ENCODE measurements at regions not wholly inside any gene's neighbourhood (a gene's known extent, or its start where the extent isn't known, plus 50 kb on each side); places are given as distances from the start of the nearest gene placed in this dataset.

DNA sequence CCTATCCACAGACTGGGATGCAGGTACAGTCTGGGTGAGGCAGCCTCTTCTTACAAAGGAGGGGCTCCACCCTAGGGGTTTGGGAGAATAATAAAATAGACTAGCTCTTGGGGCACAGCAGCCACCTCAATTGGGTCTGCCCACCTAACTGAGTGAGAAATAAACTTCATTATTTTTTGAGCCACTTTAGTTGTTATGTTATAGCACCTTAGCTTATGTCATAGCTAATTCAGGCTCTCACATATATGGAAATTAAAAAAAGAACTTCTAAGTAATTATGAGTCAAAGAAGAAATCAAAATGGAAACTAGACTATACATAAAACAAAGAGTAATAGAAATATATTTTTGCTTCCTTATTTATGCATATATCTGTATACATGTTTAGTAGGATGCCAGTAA is 318.5 kb upstream of the B3GALT2 start:
- DNase-seq, result no peak

DNA sequence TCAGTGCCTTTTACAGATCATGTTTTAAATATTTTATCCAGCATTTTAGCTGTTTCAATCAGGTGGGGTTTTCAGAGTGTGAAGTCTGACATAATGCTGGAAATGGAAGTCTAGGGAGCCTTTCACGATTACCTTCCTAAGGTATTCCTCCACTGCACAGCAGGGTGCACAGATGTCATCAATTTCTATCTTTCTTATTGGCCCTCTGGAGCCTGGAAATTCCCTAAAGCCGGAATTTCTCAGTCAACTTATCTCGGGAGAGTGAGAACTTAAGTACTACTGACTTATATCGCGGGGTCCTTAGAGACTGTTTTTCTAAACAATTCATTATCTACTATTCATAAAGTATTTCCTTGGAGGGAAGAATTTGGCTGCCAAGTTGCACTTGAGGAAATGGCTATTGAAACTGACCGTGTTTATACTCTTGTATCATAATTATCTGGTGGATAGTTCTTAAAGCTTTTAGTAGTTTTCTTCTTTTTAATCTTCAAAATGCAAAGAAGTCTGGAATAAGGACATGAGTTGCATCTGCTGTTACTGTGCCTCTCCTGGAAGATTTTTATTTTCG is 311.8 kb upstream of the B3GALT2 start:
- DNase-seq, result no peak

DNA sequence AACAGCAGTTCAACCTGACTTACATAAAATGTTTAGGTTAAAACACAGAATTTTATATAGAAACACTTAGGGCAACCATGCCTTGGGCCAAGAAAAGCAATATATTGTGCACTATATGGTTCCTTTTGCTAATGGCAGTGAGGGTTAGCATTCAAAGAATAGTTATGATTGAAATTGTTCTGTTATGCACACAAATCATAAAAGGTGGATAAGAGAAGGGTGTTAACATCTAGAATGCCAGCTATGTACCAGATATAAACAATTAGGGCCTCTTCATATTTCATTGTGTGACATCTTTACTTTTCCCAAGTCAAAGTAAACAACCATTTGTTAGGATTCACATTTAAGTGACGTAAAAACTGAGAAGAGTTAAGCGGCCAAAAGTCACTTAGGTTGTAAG is 308.0 kb upstream of the B3GALT2 start:
- no peak for DNase-seq

DNA sequence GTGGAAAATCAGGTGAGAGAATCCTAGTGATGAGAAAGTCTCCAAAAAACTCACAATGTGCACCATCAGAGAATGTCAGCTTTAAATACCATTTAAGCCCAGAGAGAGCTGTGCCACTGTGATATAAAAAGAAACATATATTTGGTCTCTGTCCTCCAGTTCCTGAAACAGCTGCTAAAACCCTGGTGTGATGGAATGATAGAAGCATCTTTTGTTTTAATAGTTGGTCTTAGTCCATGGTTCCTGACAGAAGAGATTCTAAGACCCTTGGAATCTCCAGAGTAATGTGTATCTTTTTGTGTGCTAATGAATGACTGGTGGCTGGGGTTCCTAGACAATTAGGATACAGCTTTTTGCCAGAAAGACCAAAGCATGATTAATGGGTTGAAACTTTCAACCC is 302.8 kb upstream of the B3GALT2 start:
- no peak for DNase-seq

DNA sequence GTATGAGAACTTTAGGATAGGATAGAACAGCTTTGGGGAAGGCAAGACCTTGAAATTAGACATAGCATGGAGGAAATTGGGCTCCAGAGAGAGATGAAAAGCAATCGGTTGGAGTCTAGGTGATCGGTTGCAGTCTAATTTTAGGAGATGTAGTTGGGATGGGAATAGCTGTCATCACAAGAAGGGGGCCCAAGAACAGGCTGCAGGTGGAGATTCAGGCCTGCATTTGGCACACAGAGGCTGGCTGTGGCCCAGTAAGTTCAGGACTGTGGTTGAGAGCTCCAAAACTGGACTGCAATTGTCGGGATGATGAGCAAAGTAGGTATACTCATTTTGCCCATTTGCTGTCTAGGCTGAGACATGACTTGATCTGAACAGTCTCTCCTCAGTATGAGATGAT is 301.3 kb upstream of the B3GALT2 start:
- no peak for DNase-seq

DNA sequence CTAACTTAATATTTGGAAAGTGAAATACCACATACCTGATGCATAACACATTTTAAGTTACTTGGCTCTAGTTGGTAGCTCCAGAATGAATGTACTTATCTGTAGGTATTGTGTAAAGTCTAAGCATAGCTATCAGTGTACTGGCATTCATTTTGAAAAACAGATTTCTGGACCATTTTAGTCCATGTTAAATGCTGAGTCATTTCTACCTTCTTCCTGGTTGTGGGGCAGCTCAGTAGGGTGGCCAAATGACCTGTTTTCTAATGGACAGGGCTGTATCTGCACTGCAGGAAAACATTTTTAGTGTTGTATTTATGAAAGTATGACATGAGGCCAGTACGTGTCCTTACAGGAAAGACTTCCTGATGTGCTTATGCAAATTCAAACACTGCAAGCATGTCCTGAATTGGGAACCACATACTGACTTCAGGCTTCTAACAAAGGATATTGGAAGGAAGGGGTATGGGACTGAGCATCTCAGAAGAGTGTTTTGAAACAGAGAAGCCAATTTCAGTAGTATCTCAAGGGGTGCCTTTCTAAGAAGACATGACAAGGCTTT is 300.3 kb upstream of the B3GALT2 start:
- DNase-seq, result no peak

DNA sequence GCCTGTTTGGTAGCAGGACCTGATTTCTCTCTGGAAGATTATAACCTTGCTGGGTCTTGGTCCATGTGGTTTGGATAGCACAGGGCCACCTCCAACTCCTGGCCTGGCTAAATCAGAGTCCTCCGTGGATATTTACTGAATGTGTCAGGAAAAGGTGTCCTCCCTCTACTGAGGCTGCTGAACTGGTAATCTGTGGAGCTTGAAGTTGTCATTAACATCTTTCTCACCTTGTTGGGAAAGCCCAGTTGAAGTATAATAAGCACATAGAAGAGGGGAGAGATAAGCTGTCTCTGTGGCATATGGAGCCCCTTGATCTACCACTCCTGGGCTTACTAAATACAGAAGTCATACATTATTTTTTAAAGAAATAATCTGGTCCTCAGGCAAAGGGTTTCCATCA is 294.3 kb upstream of the B3GALT2 start:
- DNase-seq, result no peak

DNA sequence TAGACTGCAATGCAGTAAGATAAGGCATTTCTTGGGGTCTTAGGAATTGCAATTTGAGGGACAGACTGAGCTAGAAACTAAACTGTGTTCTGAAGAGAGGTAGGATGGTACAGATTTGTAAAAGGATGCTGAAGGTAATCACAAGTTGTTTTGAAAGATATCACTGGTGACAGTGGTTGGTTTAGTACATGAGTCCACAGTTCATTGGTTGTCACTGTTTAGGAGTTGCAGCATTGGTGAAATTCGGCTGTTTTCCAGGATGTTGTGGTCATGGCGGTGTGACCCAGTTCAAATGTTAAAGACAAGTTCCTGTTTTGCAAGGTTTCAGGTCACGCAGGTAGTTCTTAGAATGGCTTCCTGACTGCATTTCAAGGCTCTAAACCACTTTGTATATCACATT is 292.8 kb upstream of the B3GALT2 start:
- DNase-seq, result no peak

DNA sequence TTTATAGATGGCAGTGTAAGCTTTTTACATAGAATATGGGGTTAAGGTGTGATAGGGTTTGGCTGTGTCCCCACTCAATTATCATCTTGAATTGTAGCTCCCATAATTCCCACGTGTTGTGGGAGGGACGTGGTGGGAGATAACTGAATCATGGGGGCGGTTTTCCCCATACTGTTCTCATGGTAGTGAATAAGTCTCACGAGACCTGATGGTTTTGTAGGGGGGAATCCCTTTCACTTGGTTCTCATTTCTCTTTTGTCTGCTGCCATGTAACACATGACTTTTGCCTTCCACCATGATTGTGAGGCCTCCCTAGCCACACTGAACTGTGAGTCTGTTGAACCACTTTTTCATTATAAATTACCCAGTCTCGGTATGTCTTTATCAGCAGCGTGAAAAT is 290.3 kb upstream of the B3GALT2 start:
- no peak for DNase-seq

DNA sequence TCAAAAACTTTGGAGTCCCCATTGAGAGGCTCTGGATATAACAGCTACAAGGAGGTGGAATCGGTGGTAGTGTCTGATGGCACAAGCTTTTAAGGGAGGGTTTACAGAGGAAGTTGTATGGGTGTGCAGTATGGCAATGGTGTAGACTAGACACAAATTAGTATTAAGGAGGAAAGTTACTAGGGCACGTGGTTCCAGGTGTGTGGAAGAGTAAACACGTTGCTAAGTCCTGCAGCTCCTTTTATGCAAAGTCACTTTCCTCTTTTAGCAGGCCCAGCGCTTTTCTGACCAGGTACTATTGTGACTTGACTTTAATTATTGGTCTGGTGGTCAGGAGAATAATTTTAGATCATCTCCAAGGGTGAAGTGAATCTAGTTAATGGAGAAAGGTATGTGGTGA is 287.5 kb upstream of the B3GALT2 start:
- no peak for DNase-seq

DNA sequence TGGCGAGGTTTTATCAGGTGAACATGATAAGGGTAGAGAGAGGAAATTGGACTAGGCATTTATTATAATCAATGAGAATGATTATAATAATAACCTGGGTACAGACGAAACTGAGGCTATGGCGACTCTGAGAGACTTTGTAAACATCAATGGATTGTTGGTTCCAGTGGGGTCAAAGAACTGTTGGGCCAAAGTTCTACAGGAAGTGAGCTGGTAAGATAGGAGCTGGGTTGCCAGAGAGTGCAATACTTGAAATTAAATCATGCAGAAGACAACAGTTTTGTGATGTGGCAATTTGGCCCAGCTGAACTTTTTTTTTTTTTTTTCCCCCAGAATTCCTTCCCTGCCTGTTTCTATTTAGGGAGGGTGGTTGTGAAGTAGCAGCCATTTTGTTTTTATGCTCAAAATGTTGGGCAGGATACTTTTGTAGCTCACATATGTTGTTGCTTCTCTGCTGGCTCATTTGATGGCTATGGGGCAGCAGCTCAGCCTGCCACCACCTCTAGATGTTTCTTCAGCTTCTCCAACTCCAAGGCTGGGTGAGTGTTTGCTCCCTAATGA is 286.5 kb upstream of the B3GALT2 start:
- DNase-seq, result no peak

DNA sequence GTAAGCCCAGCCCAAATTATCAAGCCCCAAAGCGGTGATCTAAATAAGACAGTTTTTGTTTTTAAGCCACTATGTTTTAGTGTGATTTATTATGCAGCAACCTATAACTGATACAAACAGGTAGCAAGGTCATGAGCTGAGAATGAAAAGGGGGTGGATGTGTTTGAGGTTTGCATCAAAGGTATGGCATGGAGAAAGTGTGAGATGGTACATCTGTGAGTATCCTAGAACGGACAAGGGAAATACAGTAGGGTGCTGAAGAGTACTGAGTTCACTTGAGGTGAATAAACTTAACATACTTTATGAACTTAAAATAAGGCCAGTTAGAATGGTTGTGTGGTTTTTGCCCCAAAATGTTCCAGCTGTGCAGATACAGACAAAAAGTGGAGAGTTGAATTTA is 286.0 kb upstream of the B3GALT2 start:
- DNase-seq, result no peak

DNA sequence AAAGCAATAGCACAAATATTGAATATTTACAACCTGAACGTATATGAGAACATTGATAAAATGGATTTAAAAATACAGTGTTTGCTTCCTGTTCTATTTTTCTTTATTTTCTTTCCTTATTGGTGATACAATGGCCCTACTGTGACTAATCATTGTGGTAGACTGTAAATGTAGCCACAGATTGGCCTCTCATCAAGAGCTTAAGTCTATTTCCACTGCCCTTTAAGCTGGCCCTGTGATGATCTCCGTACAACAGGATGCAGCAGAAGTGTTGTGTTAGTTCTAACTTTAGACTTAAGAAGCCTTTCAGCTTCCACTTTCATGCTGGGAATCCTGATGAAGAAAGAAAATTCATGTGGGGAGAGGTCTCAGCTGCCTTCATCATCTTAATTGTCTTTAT is 285.6 kb upstream of the B3GALT2 start:
- DNase-seq, result no peak

DNA sequence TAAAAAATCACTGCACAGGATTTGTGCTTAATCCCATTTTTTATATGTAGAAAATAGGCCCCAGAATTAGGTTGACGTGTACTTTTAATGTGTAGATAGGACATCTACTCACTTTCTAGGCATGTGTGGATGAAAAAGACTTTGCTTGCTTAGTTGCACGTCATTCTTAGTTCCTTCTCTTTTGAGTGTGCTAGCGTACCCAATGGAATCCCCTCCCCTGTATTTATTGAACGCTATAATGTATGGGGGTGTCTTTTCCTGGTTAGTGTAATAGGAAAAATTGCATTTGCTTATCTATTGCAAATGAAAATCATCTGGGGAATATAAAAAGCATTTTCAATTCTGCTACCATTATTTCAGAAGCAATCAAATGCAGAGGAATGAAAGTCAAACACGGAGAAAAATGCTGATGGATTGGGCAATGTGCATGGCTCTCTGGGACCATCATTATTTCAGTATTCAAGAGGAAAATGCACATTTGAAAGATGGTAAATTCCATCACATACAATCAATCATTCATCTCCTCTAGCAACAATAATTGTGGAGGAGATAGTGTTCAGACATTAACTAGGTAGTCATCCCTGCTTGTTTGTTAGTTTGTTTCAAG is 277.0 kb upstream of the B3GALT2 start:
- no peak for DNase-seq

DNA sequence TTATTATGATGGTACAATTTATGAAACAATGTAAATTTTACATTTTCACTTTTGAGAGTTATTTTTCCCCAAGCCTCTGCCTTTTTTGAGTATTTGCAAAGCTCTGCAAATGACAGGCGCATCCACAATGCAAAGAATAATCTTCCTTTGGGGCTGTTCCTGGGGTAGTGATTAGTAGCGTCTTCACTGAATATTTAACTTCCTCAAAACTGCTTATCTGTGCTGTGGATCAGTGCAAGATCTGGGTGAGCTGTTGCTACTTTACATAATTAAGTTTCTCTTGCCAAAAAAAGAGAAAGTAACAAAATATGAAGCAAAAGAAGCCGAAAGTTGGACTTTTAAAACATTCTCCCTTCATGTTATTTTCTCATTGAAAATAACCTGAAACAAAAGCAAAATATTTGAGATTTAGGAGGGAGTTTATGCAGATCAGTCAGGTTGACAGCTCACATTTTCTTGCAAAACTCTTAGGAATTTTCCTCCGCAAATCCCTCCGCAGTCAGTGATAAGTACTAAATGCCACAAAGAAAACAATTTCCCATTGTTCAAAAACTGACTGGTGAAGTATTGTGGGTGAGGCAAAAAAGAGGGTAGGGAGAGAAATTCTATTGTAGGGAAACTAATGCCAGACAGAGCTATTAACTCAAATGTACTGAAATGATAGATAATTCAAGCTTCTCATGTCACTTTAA is 276.4 kb upstream of the B3GALT2 start:
- DNase-seq, result no peak

DNA sequence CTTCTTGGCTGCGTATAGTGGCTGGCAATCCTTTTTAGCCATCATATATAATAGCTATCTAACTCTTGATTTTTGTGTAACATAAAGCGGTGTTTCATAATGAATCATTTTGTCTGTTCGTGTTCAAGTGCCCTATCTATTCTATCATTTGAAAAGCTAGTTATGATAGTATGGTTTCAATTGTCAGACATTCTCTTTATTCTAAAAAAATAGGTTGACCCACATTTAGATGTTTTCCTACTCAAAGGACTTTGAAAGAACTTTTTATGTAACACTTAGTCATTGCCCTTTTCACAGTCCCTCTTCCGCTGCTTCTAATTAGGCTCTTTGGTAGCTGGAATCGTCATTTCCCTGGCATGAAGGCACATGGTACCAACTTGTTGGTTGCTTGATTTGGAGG is 272.2 kb upstream of the B3GALT2 start:
- DNase-seq, result no peak

DNA sequence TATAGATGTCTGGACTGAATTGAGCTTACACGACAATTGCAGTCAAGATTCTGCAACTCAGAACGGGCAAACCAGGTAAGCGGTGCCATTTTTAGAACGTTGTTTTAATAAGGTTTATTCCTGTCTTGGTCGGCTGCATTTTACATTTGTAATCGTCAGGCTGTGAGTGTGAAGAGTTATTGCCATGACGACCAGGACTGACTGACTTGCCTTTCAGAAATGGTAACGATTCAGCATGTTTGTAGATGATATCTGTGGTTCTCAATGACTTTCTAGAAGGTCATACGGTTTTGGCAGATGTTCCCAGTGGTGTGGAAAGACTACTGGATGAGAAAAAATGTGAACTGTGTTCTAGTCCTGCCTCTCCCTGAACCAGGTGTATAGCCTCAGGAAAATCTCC is 271.3 kb upstream of the B3GALT2 start:
- no peak for DNase-seq

DNA sequence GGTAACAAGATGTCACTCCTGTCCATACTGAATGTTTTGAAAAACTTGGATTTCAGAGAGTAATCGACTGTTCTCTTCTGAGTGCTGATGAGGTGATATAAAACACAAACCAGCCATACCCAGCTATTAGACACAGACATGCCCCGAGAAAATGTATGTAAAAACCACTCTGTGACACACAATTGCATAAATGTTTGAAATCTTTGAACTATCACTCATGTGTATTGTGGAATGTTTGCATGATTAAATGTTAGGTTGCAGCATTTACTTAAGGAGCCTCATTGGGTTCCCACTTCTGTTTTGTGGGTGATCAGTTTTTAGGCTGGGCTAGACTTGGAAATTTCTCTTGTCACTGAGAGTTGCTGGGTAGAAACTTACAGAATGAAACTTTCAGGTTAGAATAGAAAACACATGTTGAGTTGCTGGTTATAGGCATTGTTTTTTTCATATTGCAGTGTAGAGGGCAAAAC is 270.4 kb upstream of the B3GALT2 start:
- DNase-seq, result no peak

DNA sequence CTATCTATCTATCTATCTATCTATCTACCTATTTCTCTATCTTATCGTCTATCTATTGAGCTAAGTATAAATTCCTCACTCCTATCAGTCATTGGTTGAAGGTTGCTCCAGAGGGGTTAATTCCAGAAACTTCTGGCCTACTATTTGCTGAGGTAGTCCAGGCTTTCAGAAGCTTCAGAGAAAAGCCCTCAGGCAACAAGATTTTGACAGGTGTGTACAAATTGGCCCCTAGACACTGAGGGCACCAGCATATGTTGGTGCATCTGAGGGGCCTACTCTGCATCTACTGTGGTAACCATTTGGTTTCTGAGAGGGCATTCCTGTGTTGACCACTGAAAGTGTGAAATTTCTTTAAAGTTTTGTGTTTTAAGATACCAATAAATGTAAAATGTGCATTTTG is 265.2 kb upstream of the B3GALT2 start:
- DNase-seq, result no peak

DNA sequence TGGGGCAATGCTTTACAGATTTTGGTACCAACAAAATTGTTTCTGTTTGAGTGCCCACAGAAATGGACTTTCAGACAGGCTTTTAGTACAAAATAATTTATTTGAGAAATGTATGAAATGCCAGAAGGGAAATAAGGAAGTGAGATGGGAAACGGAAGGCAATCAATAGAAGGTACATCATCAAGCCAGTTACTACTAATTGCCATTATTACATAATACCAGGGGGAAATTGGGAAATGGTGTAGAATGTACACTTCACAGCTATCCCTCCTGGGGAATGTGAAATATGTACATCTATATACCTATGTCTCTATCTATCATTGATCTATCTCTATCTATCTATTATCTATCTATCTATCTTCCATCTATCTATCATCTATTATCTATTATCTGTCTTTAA is 264.6 kb upstream of the B3GALT2 start:
- DNase-seq, result no peak

DNA sequence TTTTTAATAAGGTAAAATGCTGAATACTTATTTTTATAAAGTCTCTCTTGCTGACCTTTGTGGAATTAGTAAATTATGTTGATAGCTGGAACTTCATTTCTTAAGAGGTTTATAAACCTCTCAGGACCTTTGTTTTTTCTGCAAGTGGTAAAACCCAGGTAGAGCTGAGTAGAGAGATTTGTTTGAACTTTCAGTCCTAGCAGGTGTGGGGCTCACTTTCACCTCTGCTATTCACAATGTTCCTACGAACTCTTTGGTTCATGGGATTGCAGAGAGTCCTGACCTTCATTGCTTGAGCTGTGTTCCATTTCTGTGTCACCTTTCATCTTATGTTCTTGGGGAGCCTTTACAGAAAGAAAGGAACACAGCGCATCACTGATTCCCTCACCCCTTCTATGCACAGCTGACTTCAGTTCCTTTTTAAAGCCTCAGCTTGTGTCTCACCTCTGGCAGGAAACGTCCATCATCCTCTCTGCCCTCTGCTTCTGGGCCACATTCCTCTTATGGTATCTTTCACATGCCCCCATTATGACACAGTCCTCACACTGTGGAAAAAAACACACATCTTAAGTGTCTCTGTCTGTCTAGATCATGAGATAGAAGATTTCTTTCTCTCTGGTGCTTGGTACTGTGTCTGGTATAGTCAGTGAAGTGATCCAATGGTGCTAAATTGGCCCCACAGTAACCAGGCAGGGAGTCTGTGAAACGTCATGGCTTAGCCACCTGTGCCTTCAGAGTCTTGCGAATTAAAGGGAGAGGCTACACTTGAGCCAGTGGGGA is 262.5 kb upstream of the B3GALT2 start:
- DNase-seq, result no peak

DNA sequence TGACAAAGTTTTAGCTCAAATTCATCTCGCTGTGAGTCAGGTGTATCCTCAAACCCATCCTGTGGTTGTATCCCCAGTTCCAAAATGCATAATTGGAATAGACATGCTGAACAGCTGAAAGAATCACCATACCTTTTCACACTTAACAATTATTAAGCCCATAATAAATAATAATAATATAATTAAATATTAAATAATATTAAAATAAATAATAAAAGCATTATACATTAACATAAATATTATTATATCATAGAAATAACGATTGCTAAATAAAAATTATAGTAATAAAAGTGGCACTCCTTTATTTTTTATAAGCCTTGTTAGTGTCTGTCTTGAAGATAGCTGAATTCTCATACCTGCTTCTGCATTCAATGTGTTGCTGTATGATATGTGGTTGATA is 257.5 kb upstream of the B3GALT2 start:
- DNase-seq, result no peak

DNA sequence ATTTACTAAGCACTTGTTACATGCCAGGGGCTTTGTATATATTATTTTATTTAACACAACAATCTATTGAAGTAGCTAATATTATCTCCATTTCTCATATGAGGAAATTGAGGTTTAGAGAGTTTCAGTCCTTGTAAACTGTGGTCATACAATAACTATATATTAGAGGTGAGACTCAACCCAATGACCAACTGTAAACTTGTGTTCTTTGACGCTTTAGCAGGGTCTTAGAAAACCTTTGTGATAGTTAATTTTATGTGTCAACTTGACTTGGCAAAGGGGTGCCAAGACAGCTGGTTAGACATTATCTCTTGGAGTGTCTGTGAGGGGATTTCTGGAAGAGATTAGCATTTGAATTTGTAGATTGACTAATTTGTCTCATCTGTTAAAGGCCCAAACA is 252.4 kb upstream of the B3GALT2 start:
- no peak for DNase-seq
